GM12873 (cell line): ENCODE measurements at regions not wholly inside any gene's neighbourhood (a gene's known extent, or its start where the extent isn't known, plus 50 kb on each side); places are given as distances from the start of the nearest gene placed in this dataset.

ENCODE experiments used
- TF ChIP-seq, protein P1 (sequence below): IDR thresholded peaks from 2 replicates; pipeline ENCODE4 v1.5.1; 2012; ENCODE audit warnings: low read depth, mild to moderate bottlenecking, moderate library complexity, low read length, control low read depth; ENCODE audit not compliant: insufficient read depth; ENCODE audit errors: missing control alignments

DNA sequence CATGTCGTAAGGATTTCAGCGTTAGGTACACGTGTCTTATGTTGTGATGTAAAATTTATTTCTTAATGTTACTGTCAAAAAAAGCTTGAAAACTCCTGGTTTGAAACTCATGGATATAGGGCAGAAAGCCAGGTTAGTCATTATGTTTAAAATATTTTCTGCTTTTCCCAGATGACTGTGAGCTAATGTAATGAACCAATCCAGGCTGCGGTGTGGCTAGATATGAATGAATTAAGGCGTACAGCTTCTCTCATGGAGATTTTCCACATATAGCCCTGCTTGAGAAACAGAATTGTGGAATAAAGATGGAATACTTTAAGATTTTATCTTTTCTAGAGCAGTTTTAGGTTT is 80.3 kb upstream of the STMND1 start:
- TF ChIP-seq, protein P1, sequence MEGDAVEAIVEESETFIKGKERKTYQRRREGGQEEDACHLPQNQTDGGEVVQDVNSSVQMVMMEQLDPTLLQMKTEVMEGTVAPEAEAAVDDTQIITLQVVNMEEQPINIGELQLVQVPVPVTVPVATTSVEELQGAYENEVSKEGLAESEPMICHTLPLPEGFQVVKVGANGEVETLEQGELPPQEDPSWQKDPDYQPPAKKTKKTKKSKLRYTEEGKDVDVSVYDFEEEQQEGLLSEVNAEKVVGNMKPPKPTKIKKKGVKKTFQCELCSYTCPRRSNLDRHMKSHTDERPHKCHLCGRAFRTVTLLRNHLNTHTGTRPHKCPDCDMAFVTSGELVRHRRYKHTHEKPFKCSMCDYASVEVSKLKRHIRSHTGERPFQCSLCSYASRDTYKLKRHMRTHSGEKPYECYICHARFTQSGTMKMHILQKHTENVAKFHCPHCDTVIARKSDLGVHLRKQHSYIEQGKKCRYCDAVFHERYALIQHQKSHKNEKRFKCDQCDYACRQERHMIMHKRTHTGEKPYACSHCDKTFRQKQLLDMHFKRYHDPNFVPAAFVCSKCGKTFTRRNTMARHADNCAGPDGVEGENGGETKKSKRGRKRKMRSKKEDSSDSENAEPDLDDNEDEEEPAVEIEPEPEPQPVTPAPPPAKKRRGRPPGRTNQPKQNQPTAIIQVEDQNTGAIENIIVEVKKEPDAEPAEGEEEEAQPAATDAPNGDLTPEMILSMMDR = no peak

DNA sequence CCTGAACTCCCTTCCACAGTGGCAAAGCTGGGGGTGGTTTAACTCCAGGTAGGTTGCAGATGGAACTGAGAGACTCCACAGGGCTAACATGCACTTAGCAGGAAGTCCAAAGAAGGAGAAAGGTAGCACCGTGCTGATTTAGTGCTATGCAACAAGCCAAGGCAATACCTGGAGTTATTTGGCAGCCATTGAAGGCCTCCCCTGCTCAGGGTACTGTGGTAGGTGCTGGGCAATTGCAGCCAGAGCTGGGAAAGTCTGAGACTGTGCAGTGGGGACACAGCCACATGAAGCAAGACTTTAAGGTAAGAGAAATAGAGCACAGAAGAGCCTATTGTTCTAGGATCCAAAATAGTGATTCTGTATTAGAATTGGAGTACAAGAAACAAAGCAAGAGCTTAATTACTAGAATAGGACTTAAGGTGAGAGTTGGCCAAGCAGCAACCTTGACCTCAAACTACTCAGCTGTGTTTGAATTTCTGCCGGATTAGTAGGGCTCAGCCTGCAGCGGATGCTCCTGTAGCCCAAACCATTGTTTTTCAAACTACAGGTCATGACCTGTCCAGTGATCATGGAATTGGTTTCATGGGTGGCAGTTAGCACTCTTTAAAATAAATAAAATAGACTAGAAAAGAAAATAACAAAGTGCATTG is 80.8 kb upstream of the STMND1 start:
- TF ChIP-seq, protein P1 = no peak

DNA sequence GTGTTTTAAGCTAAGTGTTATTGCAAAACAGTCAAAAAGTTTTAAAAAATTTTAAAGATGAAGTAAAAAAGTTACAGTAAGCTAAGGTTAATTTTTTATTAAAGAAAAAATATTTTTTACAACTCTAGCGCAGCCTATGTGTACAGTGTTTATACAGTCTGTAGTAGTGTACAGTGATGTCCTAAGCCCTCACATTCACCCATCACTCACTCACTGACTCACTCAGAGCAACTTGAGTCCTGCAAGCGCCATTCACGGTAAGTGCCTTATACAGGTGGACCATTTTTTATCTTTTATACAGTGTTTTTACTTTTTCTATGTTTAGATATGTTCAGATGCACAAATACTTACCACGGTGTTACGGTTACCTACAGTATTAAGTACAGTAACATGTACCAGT is 83.4 kb upstream of the STMND1 start:
- TF ChIP-seq, protein P1 = no peak

DNA sequence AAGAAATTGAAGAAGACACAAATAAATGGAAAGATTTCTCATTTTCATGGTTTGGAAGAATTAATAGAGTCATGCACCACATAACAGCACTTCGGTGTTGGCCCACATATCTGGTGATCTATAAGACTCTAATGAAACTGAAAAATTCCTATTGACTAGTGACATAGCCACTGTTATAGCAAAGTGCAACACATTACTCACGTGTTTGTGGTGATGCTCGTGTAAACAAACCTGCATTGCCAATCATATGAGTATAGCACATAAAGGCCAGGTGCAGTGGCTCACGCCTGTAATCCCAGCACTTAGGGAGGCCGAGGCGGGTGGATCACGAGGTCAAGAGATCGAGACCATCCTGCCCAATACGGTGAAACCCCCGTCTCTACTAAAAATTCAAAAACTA is 84.4 kb upstream of the STMND1 start:
- TF ChIP-seq, protein P1 = no peak

GRCh38 chr6:17015551-17016381 is 86.1 kb upstream of the STMND1 start:
- TF ChIP-seq, protein P1 = peak; percentile 8

- TF ChIP-seq, protein P1 = no peak
Observed at GRCh38 chr6:17015144-17015543, 86.7 kb upstream of the STMND1 start.

GRCh38 chr6:17013701-17014100 is 88.1 kb upstream of the STMND1 start:
- TF ChIP-seq, protein P1 = no peak
